HepG2 (cell line): ENCODE measurements at regions not wholly inside any gene's neighbourhood (a gene's known extent, or its start where the extent isn't known, plus 50 kb on each side); places are given as distances from the start of the nearest gene placed in this dataset.

Source experiments
- ADNP ChIP-seq: sonication (generic); formaldehyde crosslinking; IDR thresholded peaks from 2 replicates; pipeline ENCODE4 v1.4.0; 2020; ENCODE audit warnings: missing genetic modification reagents
- ATM ChIP-seq: fragments of 450-650 bp; IDR thresholded peaks from 2 replicates; pipeline ENCODE4 v1.7.1; 2017; ENCODE audit warnings: mild to moderate bottlenecking, borderline replicate concordance
- BCL6 ChIP-seq: IDR thresholded peaks from 2 replicates; pipeline ENCODE4 v1.6.1; 2016; ENCODE audit warnings: missing genetic modification reagents, missing compliant biosample characterization
- BRCA1 ChIP-seq: sonication (generic); formaldehyde crosslinking; IDR thresholded peaks from 2 replicates; pipeline ENCODE4 v1.4.0; 2020; ENCODE audit warnings: missing genetic modification reagents
- DPF2 ChIP-seq: sonication (generic); formaldehyde crosslinking; IDR thresholded peaks from 2 replicates; pipeline ENCODE4 v1.4.0; 2020; ENCODE audit warnings: mild to moderate bottlenecking, low read depth, missing genetic modification reagents, borderline replicate concordance
- FOXC1 ChIP-seq: sonication (generic); formaldehyde crosslinking; IDR thresholded peaks from 2 replicates; pipeline ENCODE4 v1.8.0; 2022; ENCODE audit warnings: mild to moderate bottlenecking, missing genetic modification reagents, borderline replicate concordance
- FOXJ3 ChIP-seq: sonication (generic); formaldehyde crosslinking; IDR thresholded peaks from 2 replicates; pipeline ENCODE4 v1.4.0; 2020; ENCODE audit warnings: missing genetic modification reagents, mild to moderate bottlenecking, borderline replicate concordance
- HMG20B ChIP-seq: conservative IDR thresholded peaks from 2 replicates; pipeline ENCODE4 v1.6.1; 2016; ENCODE audit warnings: missing genetic modification reagents, missing compliant biosample characterization
- HNRNPH1 ChIP-seq: fragments of 200-400 bp; formaldehyde crosslinking; optimal IDR thresholded peaks from 2 replicates; pipeline ENCODE3; 2017; ENCODE audit warnings: mild to moderate bottlenecking, low read depth, low read length
- HOXA9 ChIP-seq: sonication (generic); formaldehyde crosslinking; IDR thresholded peaks from 2 replicates; pipeline ENCODE4 v1.8.1; 2022; ENCODE audit warnings: missing genetic modification reagents, mild to moderate bottlenecking, moderate library complexity, borderline replicate concordance
- KDM1A ChIP-seq: IDR thresholded peaks from 2 replicates; pipeline ENCODE4 v1.6.1; 2016; ENCODE audit warnings: missing compliant biosample characterization
- NCOA5 ChIP-seq: sonication (generic); formaldehyde crosslinking; IDR thresholded peaks from 2 replicates; pipeline ENCODE4 v1.4.0; 2020; ENCODE audit warnings: missing genetic modification reagents
- NFYC ChIP-seq: IDR thresholded peaks from 2 replicates; pipeline ENCODE4 v1.6.1; 2016; ENCODE audit warnings: missing genetic modification reagents, missing compliant biosample characterization
- ONECUT2 ChIP-seq: sonication (generic); formaldehyde crosslinking; IDR thresholded peaks from 2 replicates; pipeline ENCODE4 v1.4.0; 2020; ENCODE audit warnings: missing genetic modification reagents
- SATB2 ChIP-seq: sonication (generic); formaldehyde crosslinking; IDR thresholded peaks from 2 replicates; pipeline ENCODE4 v1.5.0; 2020; ENCODE audit warnings: missing genetic modification reagents
- SIN3A ChIP-seq: IDR thresholded peaks from 2 replicates; pipeline ENCODE4 v1.6.1; 2011; ENCODE audit warnings: low read depth, mild to moderate bottlenecking, control low read depth, low read length, borderline replicate concordance
- SIN3B ChIP-seq: fragments of 150-350 bp; IDR thresholded peaks from 2 replicates; pipeline ENCODE4 v1.6.1; 2014; ENCODE audit warnings: low read length
- ZBTB3 ChIP-seq: sonication (generic); formaldehyde crosslinking; IDR thresholded peaks from 2 replicates; pipeline ENCODE4 v1.4.0; 2020; ENCODE audit warnings: low read depth, mild to moderate bottlenecking, moderate library complexity, missing genetic modification reagents, borderline replicate concordance
- ZFP36L1 ChIP-seq: sonication (generic); formaldehyde crosslinking; IDR thresholded peaks from 2 replicates; pipeline ENCODE4 v1.8.0; 2022; ENCODE audit warnings: mild to moderate bottlenecking, missing genetic modification reagents, moderate library complexity
- ZNF20 ChIP-seq: sonication (generic); formaldehyde crosslinking; IDR thresholded peaks from 2 replicates; pipeline ENCODE4 v1.4.0; 2020; ENCODE audit warnings: mild to moderate bottlenecking, moderate library complexity, missing genetic modification reagents
- ZNF460 ChIP-seq: sonication (generic); formaldehyde crosslinking; IDR thresholded peaks from 2 replicates; pipeline ENCODE4 v1.5.1; 2020; ENCODE audit warnings: missing genetic modification reagents, mild to moderate bottlenecking, borderline replicate concordance
- ZNF501 ChIP-seq: sonication (generic); formaldehyde crosslinking; IDR thresholded peaks from 2 replicates; pipeline ENCODE4 v1.5.1; 2020; ENCODE audit warnings: mild to moderate bottlenecking, moderate library complexity, missing genetic modification reagents
- ZNF747 ChIP-seq: sonication (generic); formaldehyde crosslinking; IDR thresholded peaks from 2 replicates; pipeline ENCODE4 v1.8.1; 2023; ENCODE audit warnings: missing genetic modification reagents, mild to moderate bottlenecking, borderline replicate concordance
- ZNF781 ChIP-seq: sonication (generic); formaldehyde crosslinking; IDR thresholded peaks from 2 replicates; pipeline ENCODE4 v1.5.1; 2020; ENCODE audit warnings: borderline replicate concordance, mild to moderate bottlenecking, missing genetic modification reagents; ENCODE audit errors: not compliant biosample characterization
- ZSCAN31 ChIP-seq: sonication (generic); formaldehyde crosslinking; IDR thresholded peaks from 2 replicates; pipeline ENCODE4 v1.5.0; 2020; ENCODE audit warnings: low read depth, mild to moderate bottlenecking, missing genetic modification reagents
- TF ChIP-seq, protein P1 (sequence below): sonication (generic); formaldehyde crosslinking; IDR thresholded peaks from 2 replicates; pipeline ENCODE4 v1.4.0; 2020; ENCODE audit warnings: mild to moderate bottlenecking, missing genetic modification reagents
- TF ChIP-seq, protein P2 (sequence below): sonication (generic); formaldehyde crosslinking; IDR thresholded peaks from 2 replicates; pipeline ENCODE4 v1.4.0; 2020; ENCODE audit warnings: missing genetic modification reagents, mild to moderate bottlenecking, borderline replicate concordance
- TF ChIP-seq, protein P3 (sequence below): sonication (generic); formaldehyde crosslinking; IDR thresholded peaks from 2 replicates; pipeline ENCODE4 v1.4.0; 2020; ENCODE audit warnings: mild to moderate bottlenecking, low read depth, missing genetic modification reagents
- TF ChIP-seq, protein P4 (sequence below): sonication (generic); formaldehyde crosslinking; IDR thresholded peaks from 2 replicates; pipeline ENCODE4 v1.4.0; 2020; ENCODE audit warnings: mild to moderate bottlenecking, missing genetic modification reagents

DNA sequence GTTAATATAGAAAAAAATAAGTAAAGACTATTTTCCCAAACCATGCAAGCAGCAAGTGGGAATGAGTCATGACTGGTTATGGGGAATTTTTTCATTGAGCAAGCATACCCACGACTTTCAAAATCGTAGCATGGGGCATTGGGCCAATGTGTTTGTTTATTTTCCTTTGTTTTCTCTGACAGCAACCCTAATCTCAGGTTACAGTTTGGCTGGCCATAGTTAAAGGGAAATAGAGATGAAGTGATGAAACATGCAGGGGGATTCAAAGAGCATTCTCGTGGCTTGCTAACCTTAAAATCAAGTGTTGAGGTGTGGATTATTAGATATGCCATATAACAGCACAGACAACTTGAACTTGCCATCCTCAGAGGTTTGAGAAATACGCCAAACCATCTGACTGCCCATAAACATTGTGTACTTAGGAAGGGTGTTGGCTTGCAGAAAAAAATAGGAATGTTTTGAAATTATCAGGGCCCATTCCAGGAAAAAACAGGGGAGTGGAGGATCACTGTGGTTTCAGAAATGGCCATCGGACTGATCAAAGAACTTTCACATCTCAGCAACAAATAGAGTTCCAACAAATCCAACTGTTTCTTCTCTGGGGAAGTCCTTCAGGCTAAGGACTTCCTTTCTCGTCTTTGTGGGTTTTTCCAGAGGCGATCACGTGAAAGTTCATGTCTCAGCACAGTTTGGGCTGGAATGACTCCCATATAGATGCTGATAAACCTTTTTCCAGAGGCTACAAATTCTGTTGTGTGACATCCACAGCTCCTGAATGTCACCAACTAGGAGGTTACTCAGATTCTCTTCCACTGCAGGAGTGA, 259.1 kb downstream of the SYK start (continued):
- TF ChIP-seq NFYC (no peak), ZBTB3 (no peak), ATM (no peak), ADNP (CRISPR knock-in tag) (no peak), SIN3B (no peak), ZSCAN31 (CRISPR knock-in tag) (no peak), DPF2 (CRISPR knock-in tag) (no peak), FOXJ3 (CRISPR knock-in tag) (peak; percentile 83; the same call in 1 of the 2 replicates), ZNF747 (CRISPR knock-in tag) (no peak), FOXC1 (CRISPR knock-in tag) (no peak), ZNF460 (CRISPR knock-in tag) (no peak; the same call in 1 of the 2 replicates), BRCA1 (CRISPR knock-in tag) (no peak), ONECUT2 (no peak), SIN3A (no peak), ZNF20 (CRISPR knock-in tag) (no peak), SATB2 (CRISPR knock-in tag) (no peak), HOXA9 (CRISPR knock-in tag) (no peak), BCL6 (CRISPR knock-in tag) (peak; percentile 83), ZNF781 (no peak), ZNF501 (CRISPR knock-in tag) (no peak), HMG20B (CRISPR knock-in tag) (no peak), HNRNPH1 (no peak), NCOA5 (CRISPR knock-in tag) (no peak), ZFP36L1 (CRISPR knock-in tag) (no peak; the same call in 1 of the 2 replicates), KDM1A (no peak; the same call in 1 of the 2 replicates)
- TF ChIP-seq, protein P1, sequence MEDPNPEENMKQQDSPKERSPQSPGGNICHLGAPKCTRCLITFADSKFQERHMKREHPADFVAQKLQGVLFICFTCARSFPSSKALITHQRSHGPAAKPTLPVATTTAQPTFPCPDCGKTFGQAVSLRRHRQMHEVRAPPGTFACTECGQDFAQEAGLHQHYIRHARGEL, result no peak
- TF ChIP-seq, protein P2, sequence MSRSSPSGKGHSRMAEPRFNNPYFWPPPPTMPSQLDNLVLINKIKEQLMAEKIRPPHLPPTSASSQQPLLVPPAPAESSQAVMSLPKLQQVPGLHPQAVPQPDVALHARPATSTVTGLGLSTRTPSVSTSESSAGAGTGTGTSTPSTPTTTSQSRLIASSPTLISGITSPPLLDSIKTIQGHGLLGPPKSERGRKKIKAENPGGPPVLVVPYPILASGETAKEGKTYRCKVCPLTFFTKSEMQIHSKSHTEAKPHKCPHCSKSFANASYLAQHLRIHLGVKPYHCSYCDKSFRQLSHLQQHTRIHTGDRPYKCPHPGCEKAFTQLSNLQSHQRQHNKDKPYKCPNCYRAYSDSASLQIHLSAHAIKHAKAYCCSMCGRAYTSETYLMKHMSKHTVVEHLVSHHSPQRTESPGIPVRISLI (CRISPR knock-in tag), result 0 out of 2 replicates have a peak, but pooled peaks have one; percentile 42
- TF ChIP-seq, protein P3, sequence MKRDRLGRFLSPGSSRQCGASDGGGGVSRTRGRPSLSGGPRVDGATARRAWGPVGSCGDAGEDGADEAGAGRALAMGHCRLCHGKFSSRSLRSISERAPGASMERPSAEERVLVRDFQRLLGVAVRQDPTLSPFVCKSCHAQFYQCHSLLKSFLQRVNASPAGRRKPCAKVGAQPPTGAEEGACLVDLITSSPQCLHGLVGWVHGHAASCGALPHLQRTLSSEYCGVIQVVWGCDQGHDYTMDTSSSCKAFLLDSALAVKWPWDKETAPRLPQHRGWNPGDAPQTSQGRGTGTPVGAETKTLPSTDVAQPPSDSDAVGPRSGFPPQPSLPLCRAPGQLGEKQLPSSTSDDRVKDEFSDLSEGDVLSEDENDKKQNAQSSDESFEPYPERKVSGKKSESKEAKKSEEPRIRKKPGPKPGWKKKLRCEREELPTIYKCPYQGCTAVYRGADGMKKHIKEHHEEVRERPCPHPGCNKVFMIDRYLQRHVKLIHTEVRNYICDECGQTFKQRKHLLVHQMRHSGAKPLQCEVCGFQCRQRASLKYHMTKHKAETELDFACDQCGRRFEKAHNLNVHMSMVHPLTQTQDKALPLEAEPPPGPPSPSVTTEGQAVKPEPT, result no peak
- TF ChIP-seq, protein P4, sequence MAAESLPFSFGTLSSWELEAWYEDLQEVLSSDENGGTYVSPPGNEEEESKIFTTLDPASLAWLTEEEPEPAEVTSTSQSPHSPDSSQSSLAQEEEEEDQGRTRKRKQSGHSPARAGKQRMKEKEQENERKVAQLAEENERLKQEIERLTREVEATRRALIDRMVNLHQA (CRISPR knock-in tag), result no peak
